ENCODE measurements at regions not wholly inside any gene's neighbourhood (a gene's known extent, or its start where the extent isn't known, plus 50 kb on each side); places are given as distances from the start of the nearest gene placed in this dataset.
"Not testable (repeated sequence)": the region's sequence is repeated elsewhere in the genome, so short reads cannot be mapped to it uniquely, and the experiment has no call there.

DNA sequence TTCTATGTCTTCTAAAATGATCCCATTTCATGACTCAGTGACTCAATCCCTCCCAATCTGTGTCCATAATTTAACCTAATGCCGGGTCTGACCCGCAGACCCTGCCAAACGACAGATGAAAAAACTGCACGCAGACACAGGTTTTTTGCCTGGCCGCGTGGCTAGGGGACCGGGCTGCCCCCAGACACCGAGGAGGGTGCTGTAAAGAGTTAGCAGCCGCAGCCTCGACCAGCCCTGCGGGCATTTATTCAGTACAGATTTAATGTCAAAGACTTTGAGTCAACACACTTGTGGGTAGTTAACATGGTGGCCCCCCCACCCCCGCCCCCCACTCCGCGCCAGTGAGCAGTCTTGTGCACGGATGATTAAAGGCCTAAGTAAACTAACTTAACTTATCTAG is 1324.7 kb downstream of the GATA3 start:
- Histone ChIP-seq H3K27ac (no peak overlapping the region), H3K27me3 (no peaks in the 10 kb centered on the region), H3K4me1 (no peaks in the 10 kb centered on the region), H3K4me3 (no peak overlapping the region), H3K36me3 (no peaks in the 10 kb centered on the region), H3K9me3 (no peaks in the 10 kb centered on the region)
- TF ChIP-seq POLR2AphosphoS5 (IDR thresholded peaks at IDR 0.05; ENCODE audit: insufficient read depth in 1 of 2, low read depth in 1 of 2) (no peak), POLR2A (IDR thresholded peaks at IDR 0.05) (no peak)
- TF ChIP-seq, protein P1, sequence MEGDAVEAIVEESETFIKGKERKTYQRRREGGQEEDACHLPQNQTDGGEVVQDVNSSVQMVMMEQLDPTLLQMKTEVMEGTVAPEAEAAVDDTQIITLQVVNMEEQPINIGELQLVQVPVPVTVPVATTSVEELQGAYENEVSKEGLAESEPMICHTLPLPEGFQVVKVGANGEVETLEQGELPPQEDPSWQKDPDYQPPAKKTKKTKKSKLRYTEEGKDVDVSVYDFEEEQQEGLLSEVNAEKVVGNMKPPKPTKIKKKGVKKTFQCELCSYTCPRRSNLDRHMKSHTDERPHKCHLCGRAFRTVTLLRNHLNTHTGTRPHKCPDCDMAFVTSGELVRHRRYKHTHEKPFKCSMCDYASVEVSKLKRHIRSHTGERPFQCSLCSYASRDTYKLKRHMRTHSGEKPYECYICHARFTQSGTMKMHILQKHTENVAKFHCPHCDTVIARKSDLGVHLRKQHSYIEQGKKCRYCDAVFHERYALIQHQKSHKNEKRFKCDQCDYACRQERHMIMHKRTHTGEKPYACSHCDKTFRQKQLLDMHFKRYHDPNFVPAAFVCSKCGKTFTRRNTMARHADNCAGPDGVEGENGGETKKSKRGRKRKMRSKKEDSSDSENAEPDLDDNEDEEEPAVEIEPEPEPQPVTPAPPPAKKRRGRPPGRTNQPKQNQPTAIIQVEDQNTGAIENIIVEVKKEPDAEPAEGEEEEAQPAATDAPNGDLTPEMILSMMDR (IDR thresholded peaks at IDR 0.05): no peak
- intact Hi-C loops (cut with DNase I): no loop called here
- DNase-seq (ENCODE audit: extremely low spot score in 2 of 2): no peak

DNA sequence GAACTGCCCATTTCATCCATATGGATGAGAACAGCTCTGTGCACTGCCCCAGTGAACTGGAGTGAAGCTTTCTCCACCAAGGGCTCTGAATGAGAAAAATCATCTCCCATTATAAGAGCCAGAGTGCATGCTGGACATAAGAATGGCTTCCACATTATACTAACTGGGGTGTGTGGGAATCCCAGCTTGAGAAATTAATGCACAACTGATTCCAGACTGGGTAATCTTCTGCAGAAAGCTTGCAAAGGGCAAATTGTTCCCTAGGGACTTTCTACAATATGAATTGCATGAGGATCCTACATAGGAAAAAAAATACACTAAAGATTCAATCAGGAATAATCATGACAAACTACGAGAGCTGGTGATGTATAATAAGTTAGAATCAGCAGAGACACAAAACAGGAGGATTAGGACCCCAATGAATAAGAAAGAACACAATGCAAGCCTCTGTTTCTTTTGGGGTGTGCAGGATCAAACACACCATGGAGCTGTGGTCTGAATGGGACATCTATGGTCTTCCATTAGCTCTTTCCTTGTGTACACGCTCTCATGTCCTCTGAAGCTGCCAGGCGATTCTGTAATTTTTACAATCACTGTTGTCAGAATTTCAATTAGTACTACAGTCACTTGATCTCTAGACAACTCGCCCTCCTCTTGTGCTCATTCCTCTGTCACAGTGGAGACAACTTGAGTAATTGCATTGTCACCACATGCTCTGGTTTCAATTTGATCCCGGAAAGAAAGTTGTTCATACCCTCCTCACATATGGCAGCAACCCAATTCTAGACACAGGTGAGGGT is 1327.4 kb downstream of the GATA3 start:
- H3K27me3 ChIP-seq: no peaks in the 10 kb centered on the region
- no peak overlapping the region for H3K4me3 ChIP-seq
- no peak for DNase-seq (ENCODE audit: extremely low spot score in 2 of 2)
- no peaks in the 10 kb centered on the region for H3K36me3 ChIP-seq
- intact Hi-C loops (cut with DNase I): no loop called here
- TF ChIP-seq POLR2AphosphoS5 (IDR thresholded peaks at IDR 0.05; ENCODE audit: insufficient read depth in 1 of 2, low read depth in 1 of 2) (no peak), POLR2A (IDR thresholded peaks at IDR 0.05) (no peak)
- TF ChIP-seq, protein P1 (IDR thresholded peaks at IDR 0.05): no peak
- no peaks in the 10 kb centered on the region for H3K4me1 ChIP-seq
- no peak overlapping the region for H3K27ac ChIP-seq
- H3K9me3 ChIP-seq: no peaks in the 10 kb centered on the region

DNA sequence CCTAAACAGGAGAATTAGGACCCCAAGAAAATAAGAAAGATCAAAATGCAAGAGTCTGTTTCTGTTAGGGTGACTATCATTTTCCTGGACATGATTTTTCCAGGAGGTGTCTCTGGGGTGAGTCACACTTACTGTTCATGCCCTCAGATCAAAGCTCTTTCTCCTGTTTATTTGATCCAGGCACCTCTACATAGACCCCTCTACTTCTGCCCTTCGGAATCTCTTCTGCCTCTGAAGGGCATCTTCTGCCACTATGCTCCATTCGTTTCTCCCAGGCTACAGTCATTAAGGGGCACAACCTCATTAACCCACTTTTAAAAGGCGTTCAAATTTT is 1328.0 kb downstream of the GATA3 start:
- H3K9me3 ChIP-seq: no peaks in the 10 kb centered on the region
- no peak for DNase-seq (ENCODE audit: extremely low spot score in 2 of 2)
- H3K4me1 ChIP-seq: no peaks in the 10 kb centered on the region
- no peaks in the 10 kb centered on the region for H3K36me3 ChIP-seq
- intact Hi-C loops (cut with DNase I): no loop called here
- TF ChIP-seq POLR2AphosphoS5 (IDR thresholded peaks at IDR 0.05; ENCODE audit: insufficient read depth in 1 of 2, low read depth in 1 of 2) (no peak), POLR2A (IDR thresholded peaks at IDR 0.05) (no peak)
- TF ChIP-seq, protein P1 (IDR thresholded peaks at IDR 0.05): no peak
- no peak overlapping the region for H3K27ac ChIP-seq
- H3K4me3 ChIP-seq: no peak overlapping the region
- H3K27me3 ChIP-seq: no peaks in the 10 kb centered on the region

DNA sequence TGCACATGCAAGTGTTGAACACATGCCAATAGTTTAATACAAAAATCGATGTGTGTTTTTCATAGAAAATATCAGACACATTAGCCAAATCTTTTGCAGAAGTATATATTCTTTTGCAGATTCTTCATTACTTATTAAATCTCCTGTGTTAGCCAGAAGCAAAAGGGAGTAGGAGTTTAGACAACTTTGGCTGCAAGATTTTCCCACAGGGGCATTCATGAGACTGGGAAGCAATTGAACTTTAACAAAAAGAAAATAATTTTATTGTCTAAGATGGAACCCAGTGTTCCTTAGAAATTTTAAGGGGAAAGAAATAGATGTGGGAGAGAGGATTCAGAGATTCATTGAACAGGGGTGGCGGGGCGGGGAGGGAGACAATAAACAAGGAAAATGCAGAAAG is 1336.0 kb downstream of the GATA3 start:
- Histone ChIP-seq H3K36me3 (no peaks in the 10 kb centered on the region), H3K27ac (no peak overlapping the region), H3K4me1 (no peaks in the 10 kb centered on the region), H3K27me3 (no peaks in the 10 kb centered on the region), H3K9me3 (no peaks in the 10 kb centered on the region), H3K4me3 (no peak overlapping the region)
- DNase-seq (ENCODE audit: extremely low spot score in 2 of 2): no peak
- TF ChIP-seq, protein P1 (IDR thresholded peaks at IDR 0.05): no peak
- no peak for TF ChIP-seq POLR2A (IDR thresholded peaks at IDR 0.05)
- TF ChIP-seq POLR2AphosphoS5 (IDR thresholded peaks at IDR 0.05; ENCODE audit: insufficient read depth in 1 of 2, low read depth in 1 of 2): no peak
- intact Hi-C loops (cut with DNase I): loop anchor here (5.0 kb wide), 1 partner anchor 623 kb away; no protein-coding TSS in a partner anchor

DNA sequence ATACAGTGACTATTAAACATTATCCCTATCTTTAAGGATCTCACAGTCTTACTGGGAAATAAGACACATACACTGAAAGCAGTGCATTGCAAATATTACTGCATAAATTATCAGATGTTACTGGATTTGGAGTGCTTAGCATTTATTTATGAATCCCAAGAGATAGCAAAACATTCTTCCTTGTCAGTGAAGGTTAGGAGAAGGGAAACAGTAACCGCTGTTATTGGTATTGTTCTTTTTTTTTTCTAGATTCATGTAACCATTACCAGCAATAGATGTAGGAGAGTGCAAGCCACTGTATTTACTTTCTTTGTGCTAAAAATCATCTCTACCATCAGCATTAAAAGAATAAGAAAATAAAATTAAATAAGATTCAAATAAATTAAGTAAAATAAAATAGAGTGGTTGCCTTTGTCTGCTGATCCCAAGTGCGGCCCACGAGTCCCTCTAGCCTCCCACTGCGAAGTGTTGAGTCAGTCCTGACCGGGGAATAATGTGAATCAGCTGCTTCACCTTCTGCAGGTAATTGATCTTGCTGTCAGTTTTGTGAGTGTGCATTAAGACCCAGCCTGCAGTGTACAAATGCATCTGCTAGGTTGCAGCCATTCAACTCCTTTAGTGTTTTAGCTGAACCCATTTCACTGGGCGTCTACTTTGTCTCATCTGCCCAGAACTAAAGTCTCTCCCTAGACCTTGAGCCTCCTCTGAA is 1344.9 kb downstream of the GATA3 start:
- no peaks in the 10 kb centered on the region for H3K4me1 ChIP-seq
- no peak for DNase-seq (ENCODE audit: extremely low spot score in 2 of 2)
- no peak overlapping the region for H3K4me3 ChIP-seq
- intact Hi-C loops (cut with DNase I): no loop called here
- TF ChIP-seq, protein P1 (IDR thresholded peaks at IDR 0.05): no peak
- TF ChIP-seq POLR2AphosphoS5 (IDR thresholded peaks at IDR 0.05; ENCODE audit: insufficient read depth in 1 of 2, low read depth in 1 of 2) (no peak), POLR2A (IDR thresholded peaks at IDR 0.05) (no peak)
- H3K27me3 ChIP-seq: no peaks in the 10 kb centered on the region
- H3K27ac ChIP-seq: no peak overlapping the region
- H3K9me3 ChIP-seq: no peaks in the 10 kb centered on the region
- H3K36me3 ChIP-seq: no peaks in the 10 kb centered on the region

DNA sequence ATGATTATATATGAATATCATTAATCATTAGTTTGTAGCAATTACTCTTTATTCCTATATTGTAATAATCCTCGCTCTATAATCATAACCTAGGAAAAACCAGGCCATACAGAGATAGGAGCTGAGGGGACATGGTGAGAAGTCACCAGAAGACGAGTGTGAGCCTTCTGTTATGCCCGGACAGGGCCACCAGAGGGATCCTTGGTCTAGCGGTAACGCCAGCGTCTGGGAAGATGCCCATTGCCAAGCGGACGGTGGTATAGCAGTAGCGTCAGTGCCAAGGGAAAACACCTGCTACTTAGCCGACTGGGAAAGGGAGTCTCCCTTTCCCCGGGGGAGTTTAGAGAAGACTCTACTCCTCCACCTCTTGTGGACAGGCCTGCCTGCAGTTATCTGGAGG is 1347.6 kb downstream of the GATA3 start:
- intact Hi-C loops (cut with DNase I): not testable (repeated sequence)

DNA sequence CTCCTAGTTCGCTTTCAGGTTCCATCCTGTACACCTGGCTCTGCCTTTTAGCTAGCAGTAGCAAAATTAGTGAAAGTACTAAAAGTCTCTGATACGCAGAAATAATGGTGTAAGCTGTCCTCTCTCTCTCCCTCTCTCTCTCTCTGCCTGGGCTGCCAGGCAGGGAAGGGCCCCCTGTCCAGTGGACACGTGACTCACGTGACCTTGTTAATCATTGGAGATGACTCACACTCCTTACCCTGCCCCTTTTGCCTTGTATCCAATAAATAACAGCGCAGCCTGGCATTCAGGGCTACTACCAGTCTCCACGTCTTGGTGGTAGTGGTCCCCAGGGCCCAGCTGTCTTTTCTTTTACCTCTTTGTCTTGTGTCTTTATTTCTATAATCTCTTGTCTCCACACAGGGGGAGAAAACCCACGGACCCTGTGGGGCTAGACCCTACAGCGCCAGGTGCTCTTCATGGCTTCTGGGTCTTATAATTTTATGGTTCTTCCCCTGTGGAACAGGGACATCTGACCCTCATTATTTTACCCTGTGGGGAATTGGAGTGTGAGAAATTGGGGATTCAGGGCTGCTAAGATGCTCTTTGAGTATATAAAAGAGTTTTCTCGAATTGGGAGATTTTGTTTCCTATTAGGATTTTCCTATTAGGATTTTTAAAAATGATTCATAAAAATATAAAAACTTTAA is 1348.2 kb downstream of the GATA3 start:
- H3K27ac ChIP-seq; H3K4me3 ChIP-seq; H3K9me3 ChIP-seq; H3K4me1 ChIP-seq; intact Hi-C loops (cut with DNase I); H3K36me3 ChIP-seq; H3K27me3 ChIP-seq; DNase-seq (ENCODE audit: extremely low spot score in 2 of 2): not testable (repeated sequence)

More for the DNA sequence above, 1347.6 kb downstream of the GATA3 start:
- not testable (repeated sequence) for H3K4me1 ChIP-seq; H3K9me3 ChIP-seq; H3K27ac ChIP-seq; H3K36me3 ChIP-seq; H3K27me3 ChIP-seq; H3K4me3 ChIP-seq; DNase-seq (ENCODE audit: extremely low spot score in 2 of 2)
